Activated T-helper 1 cell treated with anti-CD3 and anti-CD28 coated beads, Interleukin-2, amount 50 U/mL, for 16 hours (primary cell): ENCODE measurements at regions not wholly inside any gene's neighbourhood (a gene's known extent, or its start where the extent isn't known, plus 50 kb on each side); places are given as distances from the start of the nearest gene placed in this dataset.

Source experiments
- DNase-seq, 2 donors: peaks; one replicate each; pipeline ENCODE4 v3.0.0-alpha.2; 2020; ENCODE audit warnings: low read depth in 1 of 2, low spot score in 1 of 2

DNA sequence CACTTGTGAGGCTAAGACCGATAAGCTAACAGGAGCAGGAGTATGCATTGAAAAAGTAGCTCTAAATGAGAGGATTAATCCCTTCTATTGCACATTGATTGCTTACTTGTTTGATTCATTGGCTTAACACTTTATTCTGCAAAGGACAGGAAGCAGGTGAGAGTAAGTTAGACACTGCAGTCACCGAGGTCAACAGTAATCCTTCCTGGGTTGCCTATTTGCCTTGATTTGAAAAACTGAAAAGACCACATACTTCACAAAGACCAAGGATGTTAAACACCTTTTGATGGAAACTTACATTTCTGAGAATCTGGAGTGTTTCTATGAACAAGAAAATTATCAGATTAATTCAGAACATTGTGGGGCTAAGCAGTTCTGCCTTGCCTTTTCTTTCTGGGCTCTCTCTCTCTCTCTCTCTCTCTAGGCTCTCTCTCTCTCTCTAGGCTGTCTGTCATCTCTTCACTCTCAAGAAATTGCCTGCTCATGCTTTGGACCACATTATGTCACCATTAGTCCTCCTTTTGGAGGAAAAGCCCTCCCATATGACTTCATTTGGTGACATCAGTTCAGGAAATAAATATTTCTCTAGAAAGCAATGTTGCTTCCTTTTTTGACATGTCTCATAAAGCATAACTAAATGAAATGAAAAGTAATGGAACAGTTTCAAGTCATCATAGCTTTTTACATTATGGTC is 103.8 kb downstream of the TNFSF18 start:
- DNase-seq = no peak

GRCh38 chr1:172948457-172948856 is 102.3 kb downstream of the TNFSF18 start:
- no peak for DNase-seq

GRCh38 chr1:172949096-172949495 is 101.6 kb downstream of the TNFSF18 start:
- DNase-seq = no peak

DNA sequence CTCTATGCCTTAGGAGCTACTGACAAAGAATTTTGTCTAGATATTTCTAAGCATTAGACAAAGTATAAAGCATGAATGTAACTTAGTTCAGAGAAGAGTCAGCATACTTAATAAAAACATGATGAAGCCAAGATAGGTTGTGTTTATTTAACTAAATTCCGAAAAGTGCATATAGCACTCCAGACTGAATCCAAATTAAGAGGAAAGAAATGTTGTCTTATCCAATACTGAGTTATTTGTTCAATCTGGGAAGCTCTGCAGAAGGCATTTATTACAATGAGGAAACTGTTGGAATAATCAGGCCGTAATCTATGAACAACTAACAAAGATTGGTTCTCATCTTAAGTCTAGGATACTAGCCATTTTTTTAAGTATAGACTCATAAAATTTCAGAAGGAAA is 100.2 kb downstream of the TNFSF18 start:
- DNase-seq = no peak

DNA sequence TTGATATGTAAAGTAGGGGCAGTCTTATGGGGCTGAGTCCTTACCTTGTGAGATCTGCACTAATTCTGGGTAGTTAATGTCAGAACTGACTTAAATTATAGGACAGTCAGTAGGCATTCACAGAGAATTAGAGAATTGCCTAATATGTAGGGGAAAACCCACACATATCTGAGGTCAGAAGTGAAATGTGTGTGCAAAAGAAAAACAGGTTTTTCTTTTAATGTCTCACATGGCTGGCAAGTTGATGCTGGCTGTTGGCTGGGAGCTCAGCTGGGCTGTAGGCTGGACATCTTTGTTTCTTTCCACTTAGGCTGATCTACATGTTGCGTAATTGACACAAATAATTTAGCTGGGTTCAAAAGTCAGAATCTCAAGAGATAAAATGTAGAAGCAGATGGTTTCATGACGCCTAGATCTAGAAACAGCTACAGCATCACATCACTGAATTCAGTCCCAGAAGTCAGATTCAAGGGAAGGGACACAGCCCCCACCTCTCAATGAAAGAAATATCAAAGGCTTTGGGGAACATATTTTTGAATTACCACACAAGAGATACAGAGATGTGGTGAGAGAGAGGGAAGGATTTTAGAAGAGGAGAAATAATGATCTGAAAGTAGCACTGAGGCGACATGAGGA is 98.9 kb downstream of the TNFSF18 start:
- DNase-seq = no peak

DNA sequence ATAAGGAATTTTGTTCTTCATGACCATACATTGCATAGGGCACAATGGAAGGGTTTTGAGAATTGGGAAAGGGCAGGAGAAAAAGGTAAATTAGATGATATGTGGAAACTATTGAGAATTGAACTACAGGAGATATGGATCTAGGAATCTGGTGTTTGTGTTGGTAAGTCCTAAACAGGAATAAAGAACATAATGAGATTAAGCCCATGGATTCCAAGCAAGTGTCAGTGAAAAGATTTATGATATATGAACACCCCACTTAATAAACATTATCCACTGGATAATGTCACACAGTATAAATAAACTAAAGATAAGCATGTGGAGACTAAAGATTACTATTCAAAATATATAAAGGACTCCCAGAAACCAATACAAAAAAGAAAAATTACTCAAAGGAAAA is 98.2 kb downstream of the TNFSF18 start:
- DNase-seq = no peak

DNA sequence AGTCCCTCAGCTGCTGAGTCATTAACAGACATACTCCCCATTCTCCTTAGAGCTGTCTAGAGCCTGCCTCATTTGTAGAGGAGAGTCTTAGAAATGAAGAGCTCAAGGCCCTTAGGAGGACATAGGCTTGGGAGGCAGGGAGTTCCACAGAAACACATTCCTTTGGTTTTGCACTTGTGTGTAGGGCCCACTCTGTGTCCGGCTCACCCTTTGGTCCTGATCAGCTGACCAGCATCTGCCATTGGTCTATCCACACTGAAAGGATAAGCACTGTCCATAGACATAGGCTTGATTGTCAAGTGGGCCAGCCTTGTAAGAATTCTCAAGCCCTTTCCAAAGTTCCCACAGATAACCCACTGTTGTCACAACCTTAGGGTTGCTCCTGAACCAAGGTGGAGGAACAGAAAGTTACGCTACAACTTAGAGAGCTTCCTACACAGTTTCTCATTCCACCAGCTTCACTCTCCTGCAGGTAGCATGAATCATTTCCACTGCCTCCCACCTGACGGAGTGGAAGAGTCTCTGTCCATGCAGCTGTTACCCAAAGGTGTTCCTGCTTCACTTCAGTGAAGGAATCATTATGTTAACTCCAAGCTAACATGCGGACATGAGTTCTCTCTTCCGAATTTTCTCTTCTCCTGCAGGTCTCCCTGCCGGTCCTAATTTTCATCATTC is 96.1 kb downstream of the TNFSF18 start:
- DNase-seq = no peak

- no peak for DNase-seq
These were observed 95.5 kb downstream of the TNFSF18 start for GRCh38 chr1:172955161-172955815.

DNA sequence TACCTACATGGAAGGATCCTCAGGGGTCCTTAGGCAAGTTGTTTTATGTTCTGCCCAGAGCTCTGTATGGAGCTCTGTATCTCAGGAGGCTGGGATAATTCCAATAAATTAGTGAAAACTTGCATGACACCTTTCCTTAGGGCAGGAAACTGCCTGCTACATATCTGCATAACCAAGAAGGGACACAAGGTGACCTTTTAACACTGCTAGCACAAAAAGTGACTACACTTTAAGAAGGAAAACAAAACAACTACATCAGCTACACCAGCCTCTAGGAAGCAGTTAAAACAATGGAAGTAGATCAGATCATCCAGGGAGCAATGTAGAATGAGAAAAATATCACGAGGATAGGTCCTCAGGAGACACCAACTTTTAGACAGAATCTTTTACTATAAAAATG is 93.9 kb downstream of the TNFSF18 start:
- DNase-seq = no peak

- no peak for DNase-seq
These were observed 93.2 kb downstream of the TNFSF18 start for GRCh38 chr1:172957491-172957890.

GRCh38 chr1:172959571-172959970 is 91.2 kb downstream of the TNFSF18 start:
- no peak for DNase-seq

DNA sequence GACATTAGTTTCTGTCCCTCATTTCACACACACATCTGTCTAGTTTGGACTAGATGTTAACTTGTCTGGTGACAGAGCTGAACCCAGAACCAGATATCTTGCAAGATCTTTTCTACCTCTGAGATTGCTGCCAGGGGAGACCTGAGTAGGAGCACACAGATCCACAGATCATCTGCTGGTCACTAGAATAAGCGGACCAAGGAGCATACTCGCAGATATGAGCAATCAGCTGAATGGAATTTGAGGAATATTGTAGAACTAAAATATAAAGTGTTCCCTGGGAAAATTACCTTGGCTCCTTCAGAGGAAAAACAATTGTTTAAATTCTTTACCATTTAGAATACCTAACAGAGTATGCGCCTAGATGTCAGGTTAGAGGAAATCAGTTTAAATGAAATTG is 90.7 kb downstream of the TNFSF18 start:
- DNase-seq = no peak

DNA sequence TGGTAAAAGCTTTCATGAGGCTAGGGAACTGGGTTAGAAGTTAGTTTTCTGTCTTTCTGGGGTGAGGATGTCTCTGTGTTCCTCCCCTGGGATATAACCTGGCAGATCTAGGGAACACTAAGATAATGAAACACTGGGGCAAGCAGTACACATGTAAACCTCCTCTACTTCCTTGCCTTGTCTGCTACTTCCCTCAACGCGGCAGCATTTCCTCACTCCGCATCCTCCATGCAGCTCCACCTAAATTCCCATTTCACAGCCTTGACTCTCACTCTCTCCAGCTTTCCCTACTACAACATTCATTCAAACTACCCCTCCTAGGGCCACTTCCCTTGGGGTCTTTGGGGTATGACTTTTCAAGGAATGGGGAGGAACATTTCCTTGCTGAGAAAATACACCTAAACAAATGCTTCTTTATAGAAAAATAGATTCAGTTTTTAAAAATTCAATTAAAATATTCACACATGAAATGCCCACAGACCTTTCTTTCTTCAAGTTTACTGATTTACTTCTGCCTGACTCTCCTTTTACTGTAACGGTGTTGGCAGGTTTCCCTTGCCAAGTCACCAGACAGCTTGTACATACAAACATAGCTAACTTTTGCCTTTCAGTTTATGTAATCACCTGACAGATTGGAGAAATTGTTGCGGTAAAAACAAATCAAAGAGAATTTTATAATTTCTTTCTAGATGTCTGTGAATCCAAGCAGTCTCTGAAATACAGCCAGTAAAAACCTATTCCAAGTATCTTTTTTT is 90.1 kb downstream of the TNFSF18 start:
- DNase-seq = no peak

GRCh38 chr1:172964864-172965263 is 85.9 kb downstream of the TNFSF18 start:
- no peak for DNase-seq

GRCh38 chr1:172966844-172967540 is 83.7 kb downstream of the TNFSF18 start:
- DNase-seq = no peak

GRCh38 chr1:172967936-172968335 is 82.8 kb downstream of the TNFSF18 start:
- no peak for DNase-seq

DNA sequence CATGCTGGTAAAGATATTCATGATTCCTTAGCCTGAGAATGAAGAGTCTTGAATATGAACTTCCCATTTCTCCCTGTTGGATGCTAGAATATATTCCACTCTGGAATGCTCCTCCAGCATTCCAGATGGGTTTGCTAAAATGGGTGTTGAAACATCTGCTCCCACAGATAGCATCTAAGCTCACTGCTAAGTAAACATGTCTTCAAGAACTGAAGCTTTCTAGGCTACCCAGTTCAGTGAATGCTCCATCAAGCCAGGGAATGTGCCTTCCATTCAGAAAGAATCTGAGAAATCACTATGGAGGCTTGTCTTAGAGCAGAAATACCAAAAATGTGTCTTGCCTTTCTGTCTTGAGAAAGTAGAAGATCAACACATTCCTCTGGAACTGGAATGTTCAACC is 81.1 kb downstream of the TNFSF18 start:
- no peak for DNase-seq

GRCh38 chr1:172970186-172970585 is 80.6 kb downstream of the TNFSF18 start:
- DNase-seq = no peak

- no peak for DNase-seq
These were observed 79.5 kb downstream of the TNFSF18 start for GRCh38 chr1:172971241-172971640.

DNA sequence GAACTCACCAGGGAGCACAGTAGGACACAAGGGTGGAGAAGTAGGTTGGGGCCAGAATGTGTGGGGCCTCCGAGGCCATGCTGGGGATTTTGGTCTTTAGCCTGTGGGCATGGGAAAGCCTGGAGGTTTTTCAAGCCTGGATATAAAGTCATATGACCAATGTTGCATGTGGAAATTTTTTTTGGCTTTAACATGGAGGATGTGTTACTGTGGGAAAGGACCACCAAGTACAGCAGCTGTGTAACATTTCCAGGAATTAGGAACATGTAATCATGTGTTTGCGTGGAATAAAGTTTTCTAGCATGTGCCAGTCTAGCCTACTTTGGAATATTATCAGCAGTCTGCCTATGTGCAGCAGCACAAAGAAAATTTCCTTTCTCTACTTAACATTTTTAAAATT is 78.5 kb downstream of the TNFSF18 start:
- DNase-seq = no peak

DNA sequence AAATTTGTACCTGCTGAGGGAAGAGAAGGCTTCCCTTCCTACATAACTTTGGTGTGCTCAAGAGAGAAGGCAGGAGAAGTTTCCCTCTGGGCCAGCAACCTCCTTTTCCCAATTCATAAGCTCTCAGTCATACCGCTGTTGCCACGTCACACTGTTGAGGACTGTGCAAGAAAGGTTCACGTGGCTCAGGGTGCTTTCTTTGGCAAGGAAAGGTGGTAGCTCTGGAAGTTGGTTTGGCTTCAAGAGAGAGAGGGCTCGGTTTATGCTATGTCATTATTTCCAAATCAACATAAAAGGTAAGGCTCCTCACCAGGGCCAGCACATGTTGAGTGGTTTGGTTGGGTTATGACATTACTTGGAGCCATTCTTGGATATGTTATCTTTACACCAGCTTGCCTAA is 77.3 kb downstream of the TNFSF18 start:
- no peak for DNase-seq
